ENCODE measurements at regions not wholly inside any gene's neighbourhood (a gene's known extent, or its start where the extent isn't known, plus 50 kb on each side); places are given as distances from the start of the nearest gene placed in this dataset.

- TF ChIP-seq, protein P1, sequence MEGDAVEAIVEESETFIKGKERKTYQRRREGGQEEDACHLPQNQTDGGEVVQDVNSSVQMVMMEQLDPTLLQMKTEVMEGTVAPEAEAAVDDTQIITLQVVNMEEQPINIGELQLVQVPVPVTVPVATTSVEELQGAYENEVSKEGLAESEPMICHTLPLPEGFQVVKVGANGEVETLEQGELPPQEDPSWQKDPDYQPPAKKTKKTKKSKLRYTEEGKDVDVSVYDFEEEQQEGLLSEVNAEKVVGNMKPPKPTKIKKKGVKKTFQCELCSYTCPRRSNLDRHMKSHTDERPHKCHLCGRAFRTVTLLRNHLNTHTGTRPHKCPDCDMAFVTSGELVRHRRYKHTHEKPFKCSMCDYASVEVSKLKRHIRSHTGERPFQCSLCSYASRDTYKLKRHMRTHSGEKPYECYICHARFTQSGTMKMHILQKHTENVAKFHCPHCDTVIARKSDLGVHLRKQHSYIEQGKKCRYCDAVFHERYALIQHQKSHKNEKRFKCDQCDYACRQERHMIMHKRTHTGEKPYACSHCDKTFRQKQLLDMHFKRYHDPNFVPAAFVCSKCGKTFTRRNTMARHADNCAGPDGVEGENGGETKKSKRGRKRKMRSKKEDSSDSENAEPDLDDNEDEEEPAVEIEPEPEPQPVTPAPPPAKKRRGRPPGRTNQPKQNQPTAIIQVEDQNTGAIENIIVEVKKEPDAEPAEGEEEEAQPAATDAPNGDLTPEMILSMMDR (conservative IDR thresholded peaks at IDR 0.05 in 1 of 2, IDR thresholded peaks at IDR 0.05 in 1 of 2; ENCODE audit: low read depth in 1 of 2, low read length in 2 of 2): no peak
- TF ChIP-seq EZH2 (IDR thresholded peaks at IDR 0.05; ENCODE audit: low read length, missing control alignments): no peak
These were observed 69.3 kb downstream of the IARS1 start for GRCh38 chr9:92224177-92224576.

All from fibroblast of lung (primary cell).